ENCODE measurements at regions not wholly inside any gene's neighbourhood (a gene's known extent, or its start where the extent isn't known, plus 50 kb on each side); places are given as distances from the start of the nearest gene placed in this dataset.

DNA sequence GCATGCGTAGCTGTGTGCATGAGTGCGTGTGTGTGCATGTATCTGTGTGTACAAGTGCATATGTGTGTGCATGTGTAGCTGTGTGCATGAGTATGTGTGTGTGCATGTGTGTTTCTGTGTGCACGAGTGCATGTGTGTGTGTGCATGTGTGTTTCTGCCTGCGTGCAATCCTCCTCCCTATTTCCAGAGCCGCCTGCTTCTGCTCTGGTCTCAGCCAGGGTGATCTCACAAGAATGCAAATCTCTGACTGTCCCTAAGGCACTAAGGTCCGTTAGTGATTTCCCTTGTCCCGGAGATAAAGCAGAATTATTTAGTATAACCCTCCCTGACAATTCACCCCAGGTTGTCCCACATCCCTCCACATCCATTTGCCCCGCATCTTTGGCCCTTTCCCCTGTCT is 530.3 kb downstream of the TCERG1L start:
- Histone ChIP-seq H3K4me1 (ENCODE audit: control insufficient read depth, extremely low read depth, insufficient read depth, low read length) (no peaks in the 10 kb centered on the region), H3K4me3 (ENCODE audit: control insufficient read depth in 2 of 3, extremely low read depth in 1 of 3, insufficient read depth in 2 of 3, low read depth in 1 of 3, low read length in 3 of 3) (no peak overlapping the region), H4K20me1 (ENCODE audit: control insufficient read depth, extremely low read depth, insufficient read depth, low read length) (no peaks in the 10 kb centered on the region), H3K79me2 (ENCODE audit: control insufficient read depth, insufficient read depth, low read length) (no peaks in the 10 kb centered on the region), H3K9me1 (ENCODE audit: control insufficient read depth, extremely low read depth, insufficient read depth, low read length) (no peaks in the 10 kb centered on the region), H3K9me3 (ENCODE audit: control insufficient read depth, low read depth, low read length) (peaks cover 12% of the 10 kb centered on the region), H3K36me3 (ENCODE audit: control insufficient read depth in 2 of 2, extremely low read depth in 1 of 2, insufficient read depth in 2 of 2, low read length in 2 of 2) (no peaks in the 10 kb centered on the region), H3K4me2 (ENCODE audit: control insufficient read depth, extremely low read depth, insufficient read depth, low read depth, low read length) (no peak overlapping the region), H2AFZ (ENCODE audit: control insufficient read depth, low read length) (no peak overlapping the region), H3K27me3 (ENCODE audit: control insufficient read depth, extremely low read depth, insufficient read depth, low read length) (no peaks in the 10 kb centered on the region), H3K9ac (ENCODE audit: control insufficient read depth, extremely low read depth, insufficient read depth, low read length) (no peak overlapping the region), H3K27ac (ENCODE audit: control insufficient read depth, insufficient read depth, low read length) (no peak overlapping the region)
- FAIRE-seq (no peak), DNase-seq (ENCODE audit: low read depth, low spot score) (no peak)
- TF ChIP-seq EZH2 (IDR thresholded peaks at IDR 0.05; ENCODE audit: low read length): no peak
- TF ChIP-seq, protein P1, sequence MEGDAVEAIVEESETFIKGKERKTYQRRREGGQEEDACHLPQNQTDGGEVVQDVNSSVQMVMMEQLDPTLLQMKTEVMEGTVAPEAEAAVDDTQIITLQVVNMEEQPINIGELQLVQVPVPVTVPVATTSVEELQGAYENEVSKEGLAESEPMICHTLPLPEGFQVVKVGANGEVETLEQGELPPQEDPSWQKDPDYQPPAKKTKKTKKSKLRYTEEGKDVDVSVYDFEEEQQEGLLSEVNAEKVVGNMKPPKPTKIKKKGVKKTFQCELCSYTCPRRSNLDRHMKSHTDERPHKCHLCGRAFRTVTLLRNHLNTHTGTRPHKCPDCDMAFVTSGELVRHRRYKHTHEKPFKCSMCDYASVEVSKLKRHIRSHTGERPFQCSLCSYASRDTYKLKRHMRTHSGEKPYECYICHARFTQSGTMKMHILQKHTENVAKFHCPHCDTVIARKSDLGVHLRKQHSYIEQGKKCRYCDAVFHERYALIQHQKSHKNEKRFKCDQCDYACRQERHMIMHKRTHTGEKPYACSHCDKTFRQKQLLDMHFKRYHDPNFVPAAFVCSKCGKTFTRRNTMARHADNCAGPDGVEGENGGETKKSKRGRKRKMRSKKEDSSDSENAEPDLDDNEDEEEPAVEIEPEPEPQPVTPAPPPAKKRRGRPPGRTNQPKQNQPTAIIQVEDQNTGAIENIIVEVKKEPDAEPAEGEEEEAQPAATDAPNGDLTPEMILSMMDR (optimal IDR thresholded peaks at IDR 0.05 in 1 of 3, IDR thresholded peaks at IDR 0.05 in 1 of 3, conservative IDR thresholded peaks at IDR 0.05 in 1 of 3; ENCODE audit: extremely low read depth in 1 of 3, insufficient read depth in 2 of 3, low read length in 3 of 3): no peak
- dilution Hi-C loops (cut with MboI; ENCODE audit: extremely low pct_ligation_motif_present, low sequenced_read_pairs): no loop called here

GRCh38 chr10:130781623-130782022 is 529.9 kb downstream of the TCERG1L start:
- H3K4me3 ChIP-seq (ENCODE audit: control insufficient read depth in 2 of 3, extremely low read depth in 1 of 3, insufficient read depth in 2 of 3, low read depth in 1 of 3, low read length in 3 of 3): no peak overlapping the region
- no peak overlapping the region for H3K4me2 ChIP-seq (ENCODE audit: control insufficient read depth, extremely low read depth, insufficient read depth, low read depth, low read length)
- no peak overlapping the region for H2AFZ ChIP-seq (ENCODE audit: control insufficient read depth, low read length)
- dilution Hi-C loops (cut with MboI; ENCODE audit: extremely low pct_ligation_motif_present, low sequenced_read_pairs): no loop called here
- H3K79me2 ChIP-seq (ENCODE audit: control insufficient read depth, insufficient read depth, low read length): no peaks in the 10 kb centered on the region
- H3K36me3 ChIP-seq (ENCODE audit: control insufficient read depth in 2 of 2, extremely low read depth in 1 of 2, insufficient read depth in 2 of 2, low read length in 2 of 2): no peaks in the 10 kb centered on the region
- no peak overlapping the region for H3K27ac ChIP-seq (ENCODE audit: control insufficient read depth, insufficient read depth, low read length)
- H3K9me3 ChIP-seq (ENCODE audit: control insufficient read depth, low read depth, low read length): peaks cover 10% of the 10 kb centered on the region
- no peak for DNase-seq (ENCODE audit: low read depth, low spot score)
- no peaks in the 10 kb centered on the region for H3K27me3 ChIP-seq (ENCODE audit: control insufficient read depth, extremely low read depth, insufficient read depth, low read length)
- H3K9me1 ChIP-seq (ENCODE audit: control insufficient read depth, extremely low read depth, insufficient read depth, low read length): no peaks in the 10 kb centered on the region
- FAIRE-seq: no peak
- no peak overlapping the region for H3K9ac ChIP-seq (ENCODE audit: control insufficient read depth, extremely low read depth, insufficient read depth, low read length)
- no peaks in the 10 kb centered on the region for H3K4me1 ChIP-seq (ENCODE audit: control insufficient read depth, extremely low read depth, insufficient read depth, low read length)
- no peak for TF ChIP-seq EZH2 (IDR thresholded peaks at IDR 0.05; ENCODE audit: low read length)
- TF ChIP-seq, protein P1 (optimal IDR thresholded peaks at IDR 0.05 in 1 of 3, IDR thresholded peaks at IDR 0.05 in 1 of 3, conservative IDR thresholded peaks at IDR 0.05 in 1 of 3; ENCODE audit: extremely low read depth in 1 of 3, insufficient read depth in 2 of 3, low read length in 3 of 3): no peak
- no peaks in the 10 kb centered on the region for H4K20me1 ChIP-seq (ENCODE audit: control insufficient read depth, extremely low read depth, insufficient read depth, low read length)
